Activated T-cell treated with anti-CD3 and anti-CD28 coated beads, Interleukin-2, amount 50 U/mL, for 72 hours (primary cell): ENCODE measurements at regions not wholly inside any gene's neighbourhood (a gene's known extent, or its start where the extent isn't known, plus 50 kb on each side); places are given as distances from the start of the nearest gene placed in this dataset.

Experiments
- ATAC-seq, 2 donors: fragments of 150-1000 bp; cut with Tn5 transposase; replicated peaks in 1 of 2; 2 replicates each; pipeline ENCODE4 v1.10.0; 2021; ENCODE audit warnings: moderate library complexity in 2 of 2, mild to moderate bottlenecking in 1 of 2
- DNase-seq, 2 donors: peaks; one replicate each; pipeline ENCODE4 v3.0.0; 2021 to 2022; ENCODE audit warnings: mixed read lengths in 1 of 2
- H3K27ac Mint-ChIP-seq: one replicate; pipeline ENCODE4 v1.8.0; 2022; ENCODE audit warnings: mild to moderate bottlenecking, moderate library complexity, mixed read lengths
- H3K27me3 Mint-ChIP-seq: one replicate; pipeline ENCODE4 v1.8.0; 2022; ENCODE audit warnings: low read depth, mixed read lengths
- H3K36me3 Mint-ChIP-seq, 2 donors: one replicate each; pipeline ENCODE4 v1.8.0; 2022; ENCODE audit warnings: mixed read lengths in 2 of 2, mild to moderate bottlenecking in 1 of 2; ENCODE audit not compliant: insufficient read depth in 2 of 2
- H3K4me1 Mint-ChIP-seq: one replicate; pipeline ENCODE4 v1.8.0; 2022; ENCODE audit warnings: low read depth, mixed read lengths
- H3K4me3 Mint-ChIP-seq, 2 donors: one replicate each; pipeline ENCODE4 v1.8.0; 2022; ENCODE audit warnings: mild to moderate bottlenecking in 2 of 2, mixed read lengths in 2 of 2, moderate library complexity in 2 of 2
- H3K9me3 Mint-ChIP-seq, 2 donors: one replicate each; pipeline ENCODE4 v1.8.0; 2022; ENCODE audit warnings: mixed read lengths in 2 of 2

DNA sequence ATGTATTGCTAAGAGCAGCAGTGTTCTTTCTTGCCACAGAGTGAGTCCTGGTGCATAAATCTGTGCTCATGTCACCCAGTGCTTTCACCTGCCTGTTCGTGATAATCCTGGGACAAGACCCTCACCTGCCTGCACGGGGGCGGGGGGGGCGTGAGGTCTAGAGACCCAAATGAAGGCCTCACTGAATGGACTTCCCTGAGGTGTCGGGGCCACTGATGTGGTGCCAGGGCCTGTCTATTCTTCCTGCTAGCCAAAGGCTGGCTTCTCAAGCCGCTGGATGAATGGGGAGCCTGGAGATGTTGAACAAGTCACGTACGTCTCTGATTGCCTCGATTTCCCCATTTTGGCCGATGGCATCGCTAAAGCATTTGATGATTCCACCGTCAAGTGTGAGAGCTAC, 118.8 kb upstream of the IRF2BP2 start:
- Mint-ChIP-seq H3K27me3 (no peaks in the 10 kb centered on the region), H3K27ac (no peak overlapping the region)

DNA sequence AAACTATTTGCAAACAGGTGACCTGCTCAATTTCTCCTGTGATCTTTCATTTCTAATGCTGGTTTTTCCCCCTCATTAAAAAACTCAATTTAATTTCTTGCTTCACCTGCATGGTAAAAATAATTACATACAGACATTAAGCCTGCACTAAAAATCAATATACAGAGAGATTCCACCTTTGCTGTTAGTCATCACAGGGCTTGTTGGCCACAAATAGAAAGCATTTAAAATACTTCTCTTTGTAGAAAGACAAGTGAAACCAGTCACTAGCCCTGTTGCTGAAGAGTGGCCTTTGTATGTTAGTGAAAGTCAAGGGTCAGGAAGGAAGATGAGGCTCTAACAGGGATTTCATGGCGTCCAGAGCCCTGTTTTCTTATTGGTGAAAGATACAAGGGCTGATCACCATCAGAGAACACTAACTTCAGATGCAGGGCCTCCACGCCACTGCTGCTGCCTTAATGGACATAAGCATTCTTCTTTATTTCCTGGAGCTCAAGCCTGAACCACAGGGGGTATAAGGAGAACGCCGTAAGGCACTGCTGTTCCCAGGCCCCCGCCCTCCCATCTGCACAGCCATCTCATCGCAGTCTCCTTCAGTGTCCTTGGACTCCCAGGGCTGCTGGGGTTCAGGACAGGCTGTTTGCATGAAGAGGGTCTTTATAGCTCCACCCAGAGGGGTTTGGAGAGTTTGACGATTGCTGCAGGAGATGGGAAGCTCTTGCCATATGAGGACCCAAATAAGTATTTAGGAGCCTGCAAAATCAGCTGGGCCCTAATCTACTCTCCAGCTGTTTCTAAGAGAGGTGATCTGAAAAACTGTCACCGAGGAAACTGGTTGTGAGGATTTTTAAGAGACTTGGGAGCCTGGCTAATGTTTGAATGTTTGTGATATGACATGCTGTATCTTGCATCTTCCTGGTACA, 117.3 kb upstream of the IRF2BP2 start:
- peak overlapping the region; percentile 23 to 43 for H3K4me3 Mint-ChIP-seq
- H3K27ac Mint-ChIP-seq = peak overlapping the region; percentile 7
- H3K27me3 Mint-ChIP-seq = no peaks in the 10 kb centered on the region
- ATAC-seq = no peak
- H3K9me3 Mint-ChIP-seq = no peaks in the 10 kb centered on the region
- peaks cover 97% of the 10 kb centered on the region for H3K4me1 Mint-ChIP-seq
- DNase-seq = no peak
- H3K36me3 Mint-ChIP-seq = peaks cover 0 to 2% of the 10 kb centered on the region in 2 donors

More for the DNA sequence above, 118.8 kb upstream of the IRF2BP2 start:
- ATAC-seq (no peak), DNase-seq (no peak)
- H3K4me3 Mint-ChIP-seq = no peak overlapping the region
- peaks cover 88% of the 10 kb centered on the region for H3K4me1 Mint-ChIP-seq
- peaks cover 0 to 2% of the 10 kb centered on the region in 2 donors for H3K36me3 Mint-ChIP-seq
- H3K9me3 Mint-ChIP-seq = no peaks in the 10 kb centered on the region

DNA sequence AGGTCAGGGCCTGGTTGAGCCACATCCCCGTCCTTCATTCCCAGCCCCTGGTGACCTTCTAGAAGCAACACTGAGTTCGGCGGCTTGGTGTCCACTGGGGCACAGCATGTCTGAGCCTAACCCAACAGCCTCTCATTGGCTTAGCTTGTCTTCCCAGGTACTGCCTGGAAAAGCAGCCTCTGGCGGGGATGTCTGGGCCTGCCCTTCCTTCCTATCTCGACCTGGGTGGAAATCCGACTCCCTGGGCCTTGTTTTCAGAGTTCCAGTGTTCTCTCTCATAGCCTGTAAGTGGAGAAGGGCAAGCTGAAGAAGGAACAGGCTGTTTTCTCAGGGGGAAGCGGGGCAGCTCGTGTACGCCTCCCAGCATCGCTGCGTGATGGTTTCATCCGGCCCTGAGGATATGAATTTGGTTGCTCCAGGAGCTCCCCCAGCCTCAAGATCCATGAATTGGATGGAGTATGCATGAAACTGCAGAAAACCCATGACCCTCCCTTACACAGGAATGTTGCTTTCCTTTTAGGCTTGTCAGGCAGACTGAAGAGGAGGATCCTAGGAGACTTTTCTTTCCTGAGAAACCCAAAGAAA, 116.5 kb upstream of the IRF2BP2 start:
- H3K27ac Mint-ChIP-seq = peak overlapping the region; percentile 11
- no peaks in the 10 kb centered on the region for H3K27me3 Mint-ChIP-seq
- no peak for ATAC-seq
- no peak for DNase-seq
- peaks cover 0 to 2% of the 10 kb centered on the region in 2 donors for H3K36me3 Mint-ChIP-seq
- H3K9me3 Mint-ChIP-seq = no peaks in the 10 kb centered on the region
- peak overlapping the region; percentile 79 to 85 for H3K4me3 Mint-ChIP-seq
- H3K4me1 Mint-ChIP-seq = peaks cover 97% of the 10 kb centered on the region

- Mint-ChIP-seq H3K9me3 (no peaks in the 10 kb centered on the region), H3K27ac (peak overlapping the region; percentile 96), H3K36me3 (peaks cover 0 to 2% of the 10 kb centered on the region in 2 donors), H3K4me1 (peaks cover 93% of the 10 kb centered on the region), H3K27me3 (no peaks in the 10 kb centered on the region), H3K4me3 (peak overlapping the region; percentile 79 to 85)
- DNase-seq = peak; percentile 63 to 65
- ATAC-seq = peak; percentile 17 to 29
Observed at GRCh38 chr1:234725177-234726132, 115.5 kb upstream of the IRF2BP2 start.

- peaks cover 85% of the 10 kb centered on the region for H3K4me1 Mint-ChIP-seq
- H3K27me3 Mint-ChIP-seq = no peaks in the 10 kb centered on the region
- H3K4me3 Mint-ChIP-seq = peak overlapping the region; percentile 79 to 85
- peak overlapping the region; percentile 96 for H3K27ac Mint-ChIP-seq
- no peaks in the 10 kb centered on the region for H3K9me3 Mint-ChIP-seq
- DNase-seq (peak; percentile 28 to 53), ATAC-seq (peak; percentile 16 to 39)
- H3K36me3 Mint-ChIP-seq = peaks cover 0 to 2% of the 10 kb centered on the region in 2 donors
Observed at GRCh38 chr1:234724516-234725176, 114.7 kb upstream of the IRF2BP2 start.

- Mint-ChIP-seq H3K9me3 (no peaks in the 10 kb centered on the region), H3K4me3 (peak overlapping the region; percentile 79 to 85), H3K27me3 (no peaks in the 10 kb centered on the region), H3K36me3 (peaks cover 0 to 2% of the 10 kb centered on the region in 2 donors), H3K27ac (peak overlapping the region; percentile 96), H3K4me1 (peaks cover 73% of the 10 kb centered on the region)
- ATAC-seq = peak; percentile 72 to 77
- DNase-seq = peak; percentile 71 to 79
Observed at GRCh38 chr1:234722904-234723720, 113.1 kb upstream of the IRF2BP2 start.

- no peaks in the 10 kb centered on the region for H3K27me3 Mint-ChIP-seq
- H3K4me3 Mint-ChIP-seq = peak overlapping the region; percentile 11 to 16
- ATAC-seq (no peak), DNase-seq (no peak)
- H3K9me3 Mint-ChIP-seq = no peaks in the 10 kb centered on the region
- peaks cover 64% of the 10 kb centered on the region for H3K4me1 Mint-ChIP-seq
- no peak overlapping the region for H3K27ac Mint-ChIP-seq
- peaks cover 0 to 2% of the 10 kb centered on the region in 2 donors for H3K36me3 Mint-ChIP-seq
Observed at GRCh38 chr1:234722270-234722704, 112.3 kb upstream of the IRF2BP2 start.

- ATAC-seq = no peak
- H3K4me1 Mint-ChIP-seq = peaks cover 58% of the 10 kb centered on the region
Observed at GRCh38 chr1:234721476-234722269, 111.7 kb upstream of the IRF2BP2 start.

GRCh38 chr1:234720709-234721441, 110.9 kb upstream of the IRF2BP2 start:
- Mint-ChIP-seq H3K4me1 (peaks cover 52% of the 10 kb centered on the region), H3K27me3 (no peaks in the 10 kb centered on the region), H3K27ac (no peak overlapping the region), H3K9me3 (no peaks in the 10 kb centered on the region), H3K36me3 (peaks cover 0 to 2% of the 10 kb centered on the region in 2 donors), H3K4me3 (no peak overlapping the region)
- ATAC-seq (no peak), DNase-seq (no peak)

More at GRCh38 chr1:234721476-234722269, 111.7 kb upstream of the IRF2BP2 start:
- Mint-ChIP-seq H3K9me3 (no peaks in the 10 kb centered on the region), H3K36me3 (peaks cover 0 to 2% of the 10 kb centered on the region in 2 donors), H3K27me3 (no peaks in the 10 kb centered on the region), H3K27ac (no peak overlapping the region), H3K4me3 (peak overlapping the region in 1 of 2 donors; percentile 23)
- DNase-seq = no peak

DNA sequence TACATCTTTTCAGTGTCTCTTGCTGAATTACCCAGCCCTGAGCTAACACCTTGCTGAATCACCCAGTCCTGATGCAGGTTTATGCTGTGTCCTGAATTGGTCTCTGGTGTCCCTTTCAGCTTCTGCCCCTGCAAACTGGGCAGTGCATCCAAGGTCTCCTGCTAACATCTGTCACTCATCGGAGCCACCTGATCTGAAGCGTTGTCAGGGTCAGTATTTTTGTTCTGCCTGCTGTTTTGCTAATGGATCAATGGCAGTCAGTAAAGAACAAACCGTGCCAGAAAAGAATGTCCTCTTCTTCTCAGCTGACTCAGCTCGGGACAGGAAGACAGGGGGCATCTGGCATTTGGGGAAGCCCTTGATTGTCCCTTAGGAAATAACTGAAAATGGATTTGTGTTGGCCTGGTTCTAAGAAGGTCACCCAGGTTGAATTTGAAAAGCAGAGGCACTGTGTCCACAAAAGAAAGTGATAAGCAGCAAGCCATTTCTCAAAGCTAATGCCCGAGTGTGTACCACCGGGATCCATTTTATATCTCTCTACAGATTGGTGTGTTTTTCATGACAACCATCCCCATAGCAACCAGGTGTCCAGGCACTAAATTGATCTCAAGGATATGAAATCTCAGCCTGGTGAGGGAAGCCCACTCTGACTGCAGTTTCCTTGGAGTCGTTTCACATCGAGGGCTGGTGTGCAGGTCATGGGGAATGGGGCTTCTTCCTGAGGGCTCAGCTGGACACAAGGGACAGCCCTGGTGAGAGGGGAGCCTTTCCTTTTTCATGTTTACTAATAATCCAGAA, 109.7 kb upstream of the IRF2BP2 start:
- DNase-seq (no peak), ATAC-seq (no peak)
- H3K9me3 Mint-ChIP-seq = no peaks in the 10 kb centered on the region
- no peaks in the 10 kb centered on the region for H3K27me3 Mint-ChIP-seq
- H3K4me3 Mint-ChIP-seq = no peak overlapping the region
- H3K4me1 Mint-ChIP-seq = peaks cover 46% of the 10 kb centered on the region
- no peak overlapping the region for H3K27ac Mint-ChIP-seq
- H3K36me3 Mint-ChIP-seq = no peaks in the 10 kb centered on the region
